Calu3 (cell line): ENCODE measurements at regions not wholly inside any gene's neighbourhood (a gene's known extent, or its start where the extent isn't known, plus 50 kb on each side); places are given as distances from the start of the nearest gene placed in this dataset.

ENCODE experiments used
- BruUV-seq: library from RNA; stranded (reverse); fragments of 400-500 nt; replicated peaks from 2 replicates; lab custom pipeline; 2021; lab: Mats Ljungman, UMichigan
- CTCF ChIA-PET: fragments of 300-600 bp; sonication (Branson Sonifier 250); formaldehyde crosslinking; loops from one replicate; lab custom pipeline; 2022; ENCODE audit warnings: antibody characterized with exemption; lab: Charles Lee
- DNase-seq: peaks from one replicate; pipeline ENCODE4 v3.0.0; 2022
- H3K27ac Mint-ChIP-seq: one replicate; pipeline ENCODE4 v1.8.0; 2022; ENCODE audit warnings: mixed read lengths; ENCODE audit not compliant: unreplicated experiment
- H3K27me3 Mint-ChIP-seq: one replicate; pipeline ENCODE4 v1.8.0; 2022; ENCODE audit warnings: mixed read lengths; ENCODE audit not compliant: unreplicated experiment
- H3K36me3 Mint-ChIP-seq: one replicate; pipeline ENCODE4 v1.8.0; 2022; ENCODE audit warnings: mild to moderate bottlenecking, moderate library complexity, mixed read lengths; ENCODE audit not compliant: insufficient read depth, unreplicated experiment
- H3K4me1 Mint-ChIP-seq: one replicate; pipeline ENCODE4 v1.8.0; 2022; ENCODE audit warnings: mild to moderate bottlenecking, low read depth, mixed read lengths; ENCODE audit not compliant: unreplicated experiment
- H3K4me3 Mint-ChIP-seq: one replicate; pipeline ENCODE4 v1.8.0; 2022; ENCODE audit warnings: mild to moderate bottlenecking, low read depth, moderate library complexity, mixed read lengths; ENCODE audit not compliant: unreplicated experiment
- H3K9me3 Mint-ChIP-seq: one replicate; pipeline ENCODE4 v1.8.0; 2022; ENCODE audit warnings: low read depth, mixed read lengths; ENCODE audit not compliant: unreplicated experiment
- intact Hi-C: fragments of 100-400 bp; cut with micrococcal nuclease; formaldehyde crosslinking; loops from one replicate; pipeline ENCODE4 v1.10.0; 2022; ENCODE audit not compliant: unreplicated experiment
- TF ChIP-seq, protein P1 (sequence below): fragments of 200-600 bp; IDR thresholded peaks from one replicate; pipeline ENCODE4 v1.8.0; 2022; ENCODE audit warnings: antibody characterized with exemption; ENCODE audit not compliant: unreplicated experiment

DNA sequence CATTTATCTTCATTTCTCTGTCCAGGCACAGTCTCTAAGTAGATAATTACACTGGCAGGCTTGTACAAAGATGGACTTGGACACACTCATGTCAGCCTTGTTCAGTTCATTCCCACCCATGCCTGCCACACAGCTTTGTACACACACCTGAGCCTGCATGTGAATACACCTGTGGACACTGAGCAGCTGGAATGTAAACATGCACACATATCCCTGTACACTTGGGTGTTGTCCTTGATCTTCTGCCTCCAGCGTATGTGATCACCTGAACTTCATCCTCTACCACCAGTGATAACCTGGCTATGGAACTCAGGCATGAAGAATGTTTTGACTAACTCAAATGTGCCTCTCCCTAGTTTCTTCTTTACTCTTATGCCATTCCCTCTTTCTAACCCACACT is 190.6 kb downstream of the DHX35 start:
- Mint-ChIP-seq H3K27ac (no peak overlapping the region), H3K4me1 (no peaks in the 10 kb centered on the region)
- TF ChIP-seq, protein P1, sequence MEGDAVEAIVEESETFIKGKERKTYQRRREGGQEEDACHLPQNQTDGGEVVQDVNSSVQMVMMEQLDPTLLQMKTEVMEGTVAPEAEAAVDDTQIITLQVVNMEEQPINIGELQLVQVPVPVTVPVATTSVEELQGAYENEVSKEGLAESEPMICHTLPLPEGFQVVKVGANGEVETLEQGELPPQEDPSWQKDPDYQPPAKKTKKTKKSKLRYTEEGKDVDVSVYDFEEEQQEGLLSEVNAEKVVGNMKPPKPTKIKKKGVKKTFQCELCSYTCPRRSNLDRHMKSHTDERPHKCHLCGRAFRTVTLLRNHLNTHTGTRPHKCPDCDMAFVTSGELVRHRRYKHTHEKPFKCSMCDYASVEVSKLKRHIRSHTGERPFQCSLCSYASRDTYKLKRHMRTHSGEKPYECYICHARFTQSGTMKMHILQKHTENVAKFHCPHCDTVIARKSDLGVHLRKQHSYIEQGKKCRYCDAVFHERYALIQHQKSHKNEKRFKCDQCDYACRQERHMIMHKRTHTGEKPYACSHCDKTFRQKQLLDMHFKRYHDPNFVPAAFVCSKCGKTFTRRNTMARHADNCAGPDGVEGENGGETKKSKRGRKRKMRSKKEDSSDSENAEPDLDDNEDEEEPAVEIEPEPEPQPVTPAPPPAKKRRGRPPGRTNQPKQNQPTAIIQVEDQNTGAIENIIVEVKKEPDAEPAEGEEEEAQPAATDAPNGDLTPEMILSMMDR: no peak

DNA sequence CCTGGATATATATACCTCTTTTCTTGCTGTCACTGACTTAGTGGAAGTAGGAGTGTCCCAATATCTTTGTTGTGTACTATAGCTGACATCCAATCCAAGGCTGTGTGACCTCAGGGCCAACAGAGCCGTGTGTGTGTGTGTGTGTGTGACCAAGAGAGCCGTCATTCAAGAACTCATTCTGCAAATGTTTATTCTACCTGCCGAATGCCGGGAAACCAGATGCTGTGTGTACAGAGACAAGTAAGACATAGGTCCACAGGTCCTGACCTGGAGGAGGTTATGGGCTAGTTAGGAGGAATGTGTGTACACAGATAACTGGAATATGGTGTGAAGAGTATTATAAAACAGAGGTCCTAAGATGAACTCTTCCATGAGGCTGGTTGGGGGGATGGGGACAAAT is 190.0 kb downstream of the DHX35 start:
- Mint-ChIP-seq H3K4me3 (no peak overlapping the region), H3K4me1 (no peaks in the 10 kb centered on the region), H3K27me3 (peaks cover 97% of the 10 kb centered on the region), H3K27ac (no peak overlapping the region), H3K9me3 (no peaks in the 10 kb centered on the region), H3K36me3 (no peaks in the 10 kb centered on the region)
- TF ChIP-seq, protein P1: no peak
- BruUV-seq: no TSS peak
- CTCF ChIA-PET: no interaction called here
- intact Hi-C loops: loop anchor here (10.0 kb wide), 1 partner anchor 63 kb away; no protein-coding TSS in a partner anchor
- no peak for DNase-seq

More for the DNA sequence above, 190.6 kb downstream of the DHX35 start:
- intact Hi-C loops: loop anchor here (10.0 kb wide), 1 partner anchor 62 kb away; no protein-coding TSS in a partner anchor
- CTCF ChIA-PET: no interaction called here
- H3K36me3 Mint-ChIP-seq: no peaks in the 10 kb centered on the region
- peaks cover 97% of the 10 kb centered on the region for H3K27me3 Mint-ChIP-seq
- no peaks in the 10 kb centered on the region for H3K9me3 Mint-ChIP-seq
- no peak overlapping the region for H3K4me3 Mint-ChIP-seq
- no TSS peak for BruUV-seq
- DNase-seq: no peak

DNA sequence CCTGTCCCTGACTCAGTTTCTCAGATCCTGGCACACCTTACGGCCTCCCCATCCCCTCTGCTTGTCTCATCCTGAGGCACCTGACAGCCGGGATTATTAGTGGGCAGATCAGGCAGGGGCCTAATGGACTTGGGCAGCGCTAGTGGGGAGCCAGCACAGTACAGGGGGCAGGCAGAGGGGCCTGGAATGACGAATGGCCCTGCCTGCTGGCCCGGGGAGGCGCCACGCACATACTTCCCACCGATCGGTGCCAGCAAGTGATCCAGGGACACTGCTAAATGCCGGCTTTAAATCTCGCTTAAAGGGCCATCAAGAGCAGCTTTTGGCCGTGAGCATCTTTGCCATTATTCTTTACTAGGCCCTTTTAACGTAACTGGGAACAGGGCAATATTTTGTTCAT is 188.4 kb downstream of the DHX35 start:
- DNase-seq: no peak

DNA sequence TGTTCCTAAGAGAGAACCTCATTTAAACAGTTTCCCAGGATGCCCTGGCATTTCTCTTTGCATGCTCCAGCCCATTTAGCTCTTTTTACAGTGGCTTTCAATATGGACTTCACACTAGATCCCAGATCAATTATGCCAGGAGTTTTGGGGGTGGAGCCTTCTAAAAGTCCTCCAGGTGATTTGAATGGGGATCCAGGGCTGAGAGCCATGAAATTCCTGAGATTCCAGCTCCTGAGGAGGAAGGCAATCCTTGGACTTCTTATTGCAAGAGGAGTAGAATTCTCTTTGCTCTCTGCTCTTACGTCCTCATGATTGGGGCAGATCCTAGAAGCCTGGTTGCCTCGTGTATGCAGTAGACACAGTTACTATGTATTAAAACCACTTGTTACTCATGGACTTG is 184.2 kb downstream of the DHX35 start:
- Mint-ChIP-seq H3K27me3 (peaks cover 94% of the 10 kb centered on the region), H3K36me3 (no peaks in the 10 kb centered on the region), H3K27ac (no peak overlapping the region), H3K9me3 (no peaks in the 10 kb centered on the region), H3K4me1 (no peaks in the 10 kb centered on the region), H3K4me3 (no peak overlapping the region)
- DNase-seq: no peak
- no TSS peak for BruUV-seq
- intact Hi-C loops: no loop called here
- CTCF ChIA-PET: interaction anchor here (0.6 kb wide), 1 partner anchor 29 kb away, joined by 5 read pairs; no protein-coding TSS in a partner anchor
- TF ChIP-seq, protein P1: no peak

More for the DNA sequence above, 188.4 kb downstream of the DHX35 start:
- peaks cover 99% of the 10 kb centered on the region for H3K27me3 Mint-ChIP-seq
- intact Hi-C loops: loop anchor here (10.0 kb wide), 1 partner anchor 64 kb away; no protein-coding TSS in a partner anchor
- CTCF ChIA-PET: no interaction called here
- H3K4me3 Mint-ChIP-seq: no peak overlapping the region
- no peaks in the 10 kb centered on the region for H3K36me3 Mint-ChIP-seq
- TF ChIP-seq, protein P1: no peak
- no peak overlapping the region for H3K27ac Mint-ChIP-seq
- BruUV-seq: no TSS peak
- H3K9me3 Mint-ChIP-seq: no peaks in the 10 kb centered on the region
- no peaks in the 10 kb centered on the region for H3K4me1 Mint-ChIP-seq
